Esophagus mucosa (tissue), 1 donor: ENCODE measurements at regions not wholly inside any gene's neighbourhood (a gene's known extent, or its start where the extent isn't known, plus 50 kb on each side); places are given as distances from the start of the nearest gene placed in this dataset.
"Not testable (repeated sequence)": the region's sequence is repeated elsewhere in the genome, so short reads cannot be mapped to it uniquely, and the experiment has no call there.

Source experiments
- ATAC-seq: fragments of 200-7000 bp; cut with Tn5 transposase; one replicate; pipeline ENCODE4 v1.9.1; 2020
- donor health status: DM: yes; HTN: yes; CAD: no.

DNA sequence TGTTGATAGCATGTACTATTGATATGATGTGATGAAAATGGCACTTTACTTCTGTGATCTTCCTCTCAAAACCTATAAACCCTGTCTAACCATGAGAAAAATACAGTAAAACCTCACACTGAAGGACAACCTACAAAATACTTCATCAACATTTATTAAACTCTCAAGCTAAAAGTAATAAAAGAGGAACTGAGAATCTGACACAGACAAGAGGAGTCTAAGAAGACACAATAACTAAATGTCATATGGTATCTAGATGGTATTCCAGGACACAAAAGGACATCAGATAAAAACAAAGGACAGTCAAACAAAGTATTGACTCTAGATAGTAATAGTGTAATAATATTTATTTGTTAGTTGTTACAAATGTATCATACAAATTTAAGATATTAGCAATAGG is 655.3 kb downstream of the SH3BGRL start:
- no peak for ATAC-seq

GRCh38 chrX:81866873-81867272 is 665.0 kb downstream of the SH3BGRL start:
- no peak for ATAC-seq

- ATAC-seq: no peak
Measured at GRCh38 chrX:81868979-81869378, 667.1 kb downstream of the SH3BGRL start.

DNA sequence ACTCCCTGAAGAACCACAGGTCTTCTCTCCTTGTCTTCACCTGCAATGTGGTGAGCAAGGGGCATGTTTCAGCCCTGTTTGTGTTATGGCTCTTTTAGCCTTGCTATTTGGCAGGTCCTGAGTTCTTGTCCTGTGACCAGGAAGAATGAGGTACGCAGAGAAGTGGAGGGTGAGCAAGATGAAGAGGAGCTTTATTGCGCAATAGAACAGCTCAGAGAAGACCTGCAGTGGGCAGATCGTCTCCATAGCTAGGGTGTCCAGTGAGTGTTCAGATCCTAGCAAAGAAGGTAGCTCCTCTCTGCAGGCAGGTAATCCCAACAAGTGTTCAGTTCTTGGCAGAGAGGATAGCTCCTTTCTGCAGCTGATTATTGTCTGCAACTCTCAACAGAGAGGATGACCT is 672.9 kb downstream of the SH3BGRL start:
- ATAC-seq: no peak

DNA sequence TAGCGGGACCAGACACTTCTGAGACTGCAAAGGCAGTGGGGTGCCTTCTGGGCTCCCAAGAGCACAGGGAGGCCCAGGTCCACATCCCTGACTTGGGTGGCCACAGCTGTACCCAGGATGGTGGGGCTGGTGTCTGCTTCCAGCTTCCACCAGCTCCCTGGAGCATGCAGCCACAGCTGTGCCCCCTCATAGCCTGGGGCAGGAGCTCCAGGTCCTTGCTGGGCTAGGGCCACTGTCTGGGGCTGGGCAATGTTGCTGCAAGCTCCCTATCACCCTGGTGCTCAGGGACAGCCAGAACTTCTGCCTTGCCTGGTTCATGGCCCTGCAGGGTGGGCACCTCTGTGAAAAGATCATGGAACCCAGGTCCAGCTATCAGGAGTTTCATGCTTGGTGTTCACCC is 673.9 kb downstream of the SH3BGRL start:
- ATAC-seq: no peak

GRCh38 chrX:81876437-81876836 is 674.5 kb downstream of the SH3BGRL start:
- ATAC-seq: no peak

GRCh38 chrX:81890521-81890920 is 688.6 kb downstream of the SH3BGRL start:
- ATAC-seq: no peak

DNA sequence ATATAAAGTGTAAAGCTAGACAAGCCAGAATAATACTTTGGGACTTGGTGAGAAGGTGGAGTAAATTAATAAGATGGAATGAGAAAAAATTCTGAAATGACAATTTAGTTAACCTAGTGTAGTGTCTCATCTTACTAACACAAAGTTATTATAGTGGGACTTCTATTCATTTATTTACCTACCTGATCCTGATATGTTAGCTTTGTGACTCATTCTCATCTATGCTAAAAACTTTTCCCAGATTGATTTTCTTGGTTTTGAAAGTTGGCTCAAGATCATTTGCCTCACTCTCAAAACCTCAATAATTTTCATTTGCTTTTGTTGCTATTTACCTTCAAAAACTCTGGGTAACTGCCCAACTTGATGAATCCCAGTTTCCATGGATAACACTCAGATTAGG is 698.6 kb downstream of the SH3BGRL start:
- no peak for ATAC-seq

DNA sequence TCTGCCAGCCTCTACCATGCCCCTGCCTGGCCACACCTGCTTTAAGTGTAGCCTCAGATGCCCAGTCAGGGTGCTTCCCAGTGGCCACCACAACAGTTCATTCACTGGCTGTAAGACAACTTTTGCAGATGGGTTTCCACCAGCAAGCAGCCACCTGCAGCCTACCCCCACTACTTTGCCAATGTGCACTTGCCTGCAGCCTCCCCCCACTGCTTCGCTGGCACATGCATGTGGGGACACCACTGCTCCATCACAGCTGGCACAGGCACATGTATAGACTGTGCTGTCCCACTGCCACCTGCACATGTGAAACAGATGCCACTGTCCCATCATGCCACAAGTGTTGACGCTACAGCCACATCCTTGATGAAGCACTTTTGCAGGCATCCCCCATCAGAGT is 723.9 kb downstream of the SH3BGRL start:
- no peak for ATAC-seq

- not testable (repeated sequence) for ATAC-seq
Measured at GRCh38 chrX:81945911-81946310, 744.0 kb downstream of the SH3BGRL start.

DNA sequence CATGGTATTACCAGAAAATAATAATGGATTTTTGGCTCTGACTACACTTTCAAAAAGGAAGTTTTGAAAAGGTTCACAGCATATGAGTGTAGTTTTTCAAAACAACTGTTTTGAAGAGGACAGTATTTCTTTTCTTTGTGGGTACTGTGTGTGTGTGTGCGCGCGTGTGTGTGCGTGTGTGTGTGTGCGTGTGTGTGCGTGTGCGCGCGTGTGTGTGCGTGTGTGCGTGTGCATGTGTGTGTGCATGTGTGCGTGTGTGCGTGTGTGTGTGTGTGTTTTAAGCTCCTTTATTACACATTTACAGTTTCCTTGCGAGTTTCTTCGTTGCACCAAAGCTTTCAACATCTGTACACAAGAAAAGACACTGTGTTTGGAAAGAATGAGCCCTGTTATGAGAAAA is 755.4 kb downstream of the SH3BGRL start:
- ATAC-seq: no peak

DNA sequence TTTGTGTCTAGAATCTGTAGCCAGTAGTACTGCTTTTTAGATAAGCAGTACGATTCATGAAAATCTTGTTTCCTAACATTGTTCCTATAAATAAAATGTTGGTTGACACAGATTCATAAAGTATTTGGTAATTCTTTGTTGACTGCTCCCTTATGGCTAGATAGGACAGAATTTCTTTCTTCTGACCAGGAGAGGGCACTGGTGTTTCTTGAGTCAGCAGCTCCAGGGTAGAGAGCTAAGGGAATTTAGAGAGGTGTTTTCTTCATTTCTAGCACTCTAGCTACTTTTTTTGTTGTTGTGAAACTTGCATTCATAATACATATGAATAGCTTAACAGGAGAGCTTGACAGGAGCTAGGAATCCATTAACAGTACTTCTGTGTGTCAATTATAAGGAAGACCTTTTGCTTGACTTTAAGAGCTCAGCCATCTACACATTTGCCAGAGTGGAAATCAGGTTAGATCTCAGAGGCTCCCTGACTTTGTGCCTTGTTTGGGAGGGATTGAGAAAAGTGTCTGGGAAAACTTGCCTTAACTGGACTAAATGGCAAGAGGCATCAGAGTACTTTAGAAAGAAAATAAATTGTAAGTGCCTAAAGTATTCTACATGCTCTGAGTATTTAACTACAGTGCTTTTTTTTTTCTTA is 756.1 kb downstream of the SH3BGRL start:
- ATAC-seq: no peak

- no peak for ATAC-seq
Measured at GRCh38 chrX:81959964-81960363, 758.1 kb downstream of the SH3BGRL start.

GRCh38 chrX:81974413-81974812 is 772.5 kb downstream of the SH3BGRL start:
- ATAC-seq: not testable (repeated sequence)

DNA sequence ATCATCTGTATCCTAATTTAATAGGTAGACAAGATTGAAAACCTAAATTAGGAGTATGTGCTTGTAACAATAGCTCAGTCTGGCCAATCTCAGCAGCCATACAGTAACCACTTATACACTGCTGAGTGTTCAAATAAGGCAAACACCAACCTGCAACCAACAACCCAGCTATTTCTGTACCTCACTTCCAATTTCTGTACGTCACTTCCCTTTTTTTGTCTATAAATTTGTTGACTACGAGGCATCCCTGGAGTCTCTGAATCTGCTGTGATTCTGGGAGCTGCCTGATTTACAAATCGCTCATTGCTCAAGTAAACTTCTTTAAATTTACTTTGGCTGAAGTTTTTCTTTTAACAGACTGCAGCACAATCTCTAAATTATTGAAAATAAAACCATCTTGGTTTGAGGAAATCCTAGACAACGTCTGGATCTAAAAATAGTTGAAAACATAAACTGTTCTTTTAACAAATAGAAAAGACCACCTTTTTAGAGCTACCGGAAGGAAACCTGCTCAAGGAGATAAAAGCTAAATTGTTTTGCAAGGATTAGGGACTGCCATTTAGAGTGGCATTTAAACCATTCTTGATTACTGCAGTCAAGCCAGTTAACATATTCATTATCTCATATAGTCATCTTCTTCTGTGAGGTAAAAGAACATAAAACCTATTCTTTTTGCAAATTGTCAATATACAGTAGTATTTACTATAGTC is 778.1 kb downstream of the SH3BGRL start:
- ATAC-seq: no peak

- not testable (repeated sequence) for ATAC-seq
Measured at GRCh38 chrX:81987217-81987616, 785.3 kb downstream of the SH3BGRL start.

DNA sequence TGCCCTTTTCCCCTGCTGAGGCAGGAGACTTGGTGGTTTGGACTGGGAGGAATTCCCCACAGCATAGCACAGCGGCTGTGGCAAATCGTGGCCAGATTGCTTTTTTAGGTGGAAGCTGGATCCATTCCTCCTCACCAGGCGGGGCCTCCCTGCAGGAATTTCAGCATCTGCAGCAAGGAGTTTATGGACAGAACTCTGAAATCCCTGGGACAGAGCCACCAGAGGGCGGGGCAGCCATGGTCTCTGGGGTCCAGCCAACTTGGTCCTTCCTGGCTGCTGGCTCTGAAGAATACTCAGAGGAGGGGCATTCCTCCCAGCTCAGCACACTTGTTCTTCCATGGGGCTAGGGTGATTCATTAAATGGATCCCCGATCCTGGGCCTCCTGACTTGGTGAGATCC is 794.3 kb downstream of the SH3BGRL start:
- ATAC-seq: no peak

DNA sequence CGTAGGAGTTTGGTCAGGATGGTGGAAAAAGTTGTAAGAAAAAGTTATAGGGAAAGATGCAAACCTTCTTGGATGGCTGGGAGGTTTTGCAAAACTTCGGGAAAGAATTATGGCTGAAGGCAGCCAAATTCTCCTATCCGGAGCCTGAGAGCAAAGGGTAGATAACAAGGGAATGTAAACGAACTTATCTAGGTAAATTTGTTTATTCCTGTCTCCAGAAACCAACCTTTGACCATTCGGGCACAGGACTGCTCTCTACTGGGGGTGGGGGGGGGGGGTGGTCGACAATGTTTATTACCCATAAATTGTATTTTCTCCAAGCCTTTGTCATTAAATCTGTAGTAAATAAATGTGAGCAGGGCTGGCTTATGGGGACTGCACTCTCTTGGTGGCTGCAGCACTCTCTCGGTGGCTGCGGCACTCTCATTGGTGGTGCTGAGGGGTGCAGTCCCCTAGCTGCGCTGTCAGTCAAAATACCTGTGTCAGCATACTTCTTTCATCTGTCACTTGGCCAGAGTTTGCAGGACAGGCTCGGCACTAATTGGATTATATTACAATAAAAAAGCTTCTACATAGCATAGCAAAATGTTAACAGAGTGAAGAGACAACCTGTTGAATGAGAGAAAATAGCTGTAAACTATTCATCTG is 827.8 kb downstream of the SH3BGRL start:
- no peak for ATAC-seq

- ATAC-seq: no peak
Measured at GRCh38 chrX:82031250-82031649, 829.3 kb downstream of the SH3BGRL start.

DNA sequence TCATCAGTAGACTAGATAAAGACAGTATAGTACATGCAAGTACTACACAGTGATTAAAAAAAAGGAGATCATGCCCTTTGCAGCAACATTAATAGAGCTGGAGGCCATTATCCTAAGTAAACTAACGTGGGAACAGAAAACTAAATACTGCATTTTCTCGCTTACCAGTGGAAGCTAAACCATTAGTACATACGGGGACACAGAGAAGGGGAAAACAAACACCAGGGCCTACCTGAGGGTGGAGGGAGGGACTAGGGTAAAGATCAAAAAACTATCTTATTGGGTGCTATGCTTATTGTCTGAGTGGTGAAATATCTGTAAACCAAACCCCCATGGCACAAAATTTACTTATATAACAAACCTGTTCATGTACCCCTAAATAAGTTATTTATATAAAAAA is 836.9 kb downstream of the SH3BGRL start:
- no peak for ATAC-seq

GRCh38 chrX:82041034-82041433 is 839.1 kb downstream of the SH3BGRL start:
- no peak for ATAC-seq

DNA sequence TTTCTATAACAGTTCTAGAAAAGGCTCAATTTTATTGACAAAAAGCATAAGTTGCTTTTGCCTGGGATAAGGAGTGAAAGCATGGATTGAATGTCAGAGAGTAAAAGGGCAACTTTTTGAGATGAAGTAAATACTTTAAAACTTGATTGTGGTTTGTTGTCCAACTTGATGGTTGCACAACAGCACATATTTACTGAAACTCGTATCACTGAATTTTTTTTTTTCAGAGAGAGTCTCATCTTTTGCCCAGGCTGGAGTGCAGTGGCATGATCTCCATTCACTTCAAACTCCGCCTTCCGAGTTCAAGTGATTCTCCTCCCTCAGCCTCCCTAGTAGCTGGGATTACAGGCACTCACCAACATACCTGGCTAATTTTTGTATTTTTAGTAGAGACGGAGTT is 856.8 kb downstream of the SH3BGRL start:
- no peak for ATAC-seq

DNA sequence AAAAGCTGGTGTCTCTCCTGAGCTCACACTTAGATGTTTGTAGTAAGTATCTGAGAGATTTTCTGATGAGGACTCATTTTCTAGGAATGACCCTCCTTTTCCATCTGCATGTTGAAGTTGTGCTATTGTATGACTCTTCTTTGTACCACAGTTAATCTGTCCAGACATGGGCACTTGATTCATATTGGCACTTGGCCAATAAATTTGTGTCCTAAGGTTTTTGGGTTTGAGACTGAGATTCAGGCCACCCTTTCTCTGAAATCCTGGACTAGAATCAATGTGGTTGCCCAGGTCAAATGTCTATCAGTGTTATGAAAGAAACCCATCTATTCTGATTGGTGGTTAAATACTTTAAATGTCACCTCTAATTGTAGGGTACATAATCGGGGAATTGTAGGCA is 869.0 kb downstream of the SH3BGRL start:
- ATAC-seq: no peak

DNA sequence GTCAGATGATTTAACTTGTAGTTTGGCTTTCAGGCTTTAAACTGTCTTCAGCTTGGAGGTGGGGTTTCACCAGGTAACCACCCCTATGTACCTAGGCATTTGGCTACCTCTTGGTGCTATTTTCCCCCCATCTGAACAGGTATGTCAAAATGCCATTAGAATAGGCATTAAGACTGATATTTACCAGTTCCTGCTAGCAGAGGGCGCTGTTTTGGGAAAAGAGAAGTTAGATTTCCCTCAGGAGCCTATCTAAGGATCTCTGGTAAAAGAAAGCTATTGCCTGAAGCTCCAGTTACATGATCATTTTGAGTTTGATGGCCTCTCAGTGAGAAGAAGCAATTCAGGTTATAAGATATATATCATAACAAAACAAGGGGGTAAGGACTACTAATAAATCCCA is 879.1 kb downstream of the SH3BGRL start:
- ATAC-seq: no peak
